GM20000 (cell line): ENCODE measurements at regions not wholly inside any gene's neighbourhood (a gene's known extent, or its start where the extent isn't known, plus 50 kb on each side); places are given as distances from the start of the nearest gene placed in this dataset.

Source experiments
- DNase-seq: peaks from one replicate; pipeline ENCODE4 v3.0.0; 2012; ENCODE audit warnings: low spot score
- CTCF ChIP-seq: IDR thresholded peaks from 2 replicates; pipeline ENCODE4 v1.5.1; 2012; ENCODE audit warnings: mild to moderate bottlenecking, control low read depth; ENCODE audit errors: extremely low read depth, missing control alignments

- DNase-seq: no peak
- no peak for TF ChIP-seq CTCF
These were observed 146.4 kb upstream of the TMEM106B start for GRCh38 chr7:12064586-12065127.

- TF ChIP-seq CTCF: no peak
- no peak for DNase-seq
These were observed 145.1 kb upstream of the TMEM106B start for GRCh38 chr7:12066004-12066403.

GRCh38 chr7:12066521-12066920 lies 144.6 kb upstream of the TMEM106B start:
- TF ChIP-seq CTCF: no peak
- no peak for DNase-seq

- peak; percentile 22 for DNase-seq
- peak; percentile 57 for TF ChIP-seq CTCF
These were observed 143.8 kb upstream of the TMEM106B start for GRCh38 chr7:12067156-12067831.

GRCh38 chr7:12069757-12070156 lies 141.3 kb upstream of the TMEM106B start:
- TF ChIP-seq CTCF: no peak
- DNase-seq: no peak

- no peak for DNase-seq
- TF ChIP-seq CTCF: no peak
These were observed 136.2 kb upstream of the TMEM106B start for GRCh38 chr7:12074889-12075288.

- no peak for TF ChIP-seq CTCF
- DNase-seq: no peak
These were observed 131.1 kb upstream of the TMEM106B start for GRCh38 chr7:12080006-12080405.
